Vagina (tissue), 2 donors: ENCODE measurements at regions not wholly inside any gene's neighbourhood (a gene's known extent, or its start where the extent isn't known, plus 50 kb on each side); places are given as distances from the start of the nearest gene placed in this dataset.

Source experiments
- DNase-seq, 2 donors: peaks; one replicate each; pipeline ENCODE4 v3.0.0-alpha.2; 2017; ENCODE audit errors: extremely low spot score in 2 of 2
- H3K27ac ChIP-seq: fragments of 200-600 bp; sonication (generic); one replicate; pipeline ENCODE4 v1.5.1; 2019
- H3K27me3 ChIP-seq: fragments of 200-600 bp; sonication (generic); one replicate; pipeline ENCODE4 v1.5.1; 2019
- H3K36me3 ChIP-seq, 2 donors: fragments of 200-600 bp; sonication (generic); one replicate each; pipeline ENCODE4 v1.5.1; 2017 to 2019
- H3K4me1 ChIP-seq: fragments of 200-600 bp; sonication (generic); one replicate; pipeline ENCODE4 v1.5.1; 2019
- H3K4me3 ChIP-seq, 2 donors: fragments of 200-600 bp; sonication (generic); 1 replicate in 1 of 2; 2 replicates in 1 of 2; pipeline ENCODE4 v1.5.1; 2016 to 2019
- H3K9me3 ChIP-seq: fragments of 200-600 bp; sonication (generic); one replicate; pipeline ENCODE4 v1.5.1; 2019
- POLR2A ChIP-seq, 2 donors: fragments of 450-650 bp; IDR thresholded peaks; one replicate each; pipeline ENCODE4 v1.6.1; 2017; ENCODE audit warnings: antibody characterized with exemption in 2 of 2, mild to moderate bottlenecking in 2 of 2, moderate library complexity in 2 of 2
- POLR2AphosphoS5 ChIP-seq, 2 donors: sonication (generic); formaldehyde crosslinking; IDR thresholded peaks; one replicate each; pipeline ENCODE4 v1.9.0; 2017; ENCODE audit warnings: antibody characterized with exemption in 2 of 2, mild to moderate bottlenecking in 2 of 2, low read depth in 1 of 2; ENCODE audit not compliant: insufficient read depth in 1 of 2
- intact Hi-C: fragments of 100-400 bp; cut with DNase I; formaldehyde crosslinking; loops from one replicate; pipeline ENCODE4 v1.15.1; 2023
- TF ChIP-seq, protein P1 (sequence below), 3 experiments: fragments of 450-650 bp in 2 of 3; fragments of 200-600 bp in 1 of 3; sonication (generic) in 1 of 3; IDR thresholded peaks; one replicate each; pipeline ENCODE4 v1.5.1; 2017 to 2019; ENCODE audit warnings: antibody characterized with exemption in 3 of 3, mild to moderate bottlenecking in 2 of 3, moderate library complexity in 2 of 3

GRCh38 chr11:39139581-39139980 lies 2319.9 kb downstream of the LRRC4C start:
- Histone ChIP-seq H3K36me3 (no peaks in the 10 kb centered on the region), H3K9me3 (no peaks in the 10 kb centered on the region), H3K27me3 (no peaks in the 10 kb centered on the region), H3K4me3 (no peak overlapping the region), H3K4me1 (no peaks in the 10 kb centered on the region), H3K27ac (no peak overlapping the region)
- no peak for DNase-seq
- no peak for TF ChIP-seq POLR2AphosphoS5 (IDR thresholded peaks at IDR 0.05; ENCODE audit: insufficient read depth in 1 of 2, low read depth in 1 of 2)
- TF ChIP-seq POLR2A (IDR thresholded peaks at IDR 0.05), result no peak
- intact Hi-C loops, result no loop called here

DNA sequence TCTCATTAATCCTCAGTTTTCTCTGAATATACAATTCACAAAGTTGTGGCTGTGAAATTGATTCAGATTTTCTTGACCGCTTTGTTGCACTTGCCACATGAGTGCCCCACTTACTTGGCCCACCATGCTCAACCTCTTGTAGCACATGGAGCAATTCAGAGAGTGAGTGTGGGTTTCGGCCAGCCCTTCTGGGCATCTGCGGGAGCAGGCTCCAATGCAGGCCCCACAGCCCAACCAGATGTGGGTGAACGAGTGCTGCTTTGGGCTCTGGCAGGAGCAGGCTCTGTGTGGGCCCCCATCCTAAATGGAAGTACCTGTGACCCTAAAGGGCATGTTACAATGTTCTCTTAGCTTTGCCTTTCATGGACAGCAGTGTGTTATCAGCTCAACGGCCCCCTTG lies 2338.6 kb downstream of the LRRC4C start:
- H3K4me1 ChIP-seq, result no peaks in the 10 kb centered on the region
- intact Hi-C loops, result no loop called here
- TF ChIP-seq, protein P1, sequence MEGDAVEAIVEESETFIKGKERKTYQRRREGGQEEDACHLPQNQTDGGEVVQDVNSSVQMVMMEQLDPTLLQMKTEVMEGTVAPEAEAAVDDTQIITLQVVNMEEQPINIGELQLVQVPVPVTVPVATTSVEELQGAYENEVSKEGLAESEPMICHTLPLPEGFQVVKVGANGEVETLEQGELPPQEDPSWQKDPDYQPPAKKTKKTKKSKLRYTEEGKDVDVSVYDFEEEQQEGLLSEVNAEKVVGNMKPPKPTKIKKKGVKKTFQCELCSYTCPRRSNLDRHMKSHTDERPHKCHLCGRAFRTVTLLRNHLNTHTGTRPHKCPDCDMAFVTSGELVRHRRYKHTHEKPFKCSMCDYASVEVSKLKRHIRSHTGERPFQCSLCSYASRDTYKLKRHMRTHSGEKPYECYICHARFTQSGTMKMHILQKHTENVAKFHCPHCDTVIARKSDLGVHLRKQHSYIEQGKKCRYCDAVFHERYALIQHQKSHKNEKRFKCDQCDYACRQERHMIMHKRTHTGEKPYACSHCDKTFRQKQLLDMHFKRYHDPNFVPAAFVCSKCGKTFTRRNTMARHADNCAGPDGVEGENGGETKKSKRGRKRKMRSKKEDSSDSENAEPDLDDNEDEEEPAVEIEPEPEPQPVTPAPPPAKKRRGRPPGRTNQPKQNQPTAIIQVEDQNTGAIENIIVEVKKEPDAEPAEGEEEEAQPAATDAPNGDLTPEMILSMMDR (IDR thresholded peaks at IDR 0.05), result no peak
- no peak for TF ChIP-seq POLR2A (IDR thresholded peaks at IDR 0.05)
- no peak for TF ChIP-seq POLR2AphosphoS5 (IDR thresholded peaks at IDR 0.05; ENCODE audit: insufficient read depth in 1 of 2, low read depth in 1 of 2)

DNA sequence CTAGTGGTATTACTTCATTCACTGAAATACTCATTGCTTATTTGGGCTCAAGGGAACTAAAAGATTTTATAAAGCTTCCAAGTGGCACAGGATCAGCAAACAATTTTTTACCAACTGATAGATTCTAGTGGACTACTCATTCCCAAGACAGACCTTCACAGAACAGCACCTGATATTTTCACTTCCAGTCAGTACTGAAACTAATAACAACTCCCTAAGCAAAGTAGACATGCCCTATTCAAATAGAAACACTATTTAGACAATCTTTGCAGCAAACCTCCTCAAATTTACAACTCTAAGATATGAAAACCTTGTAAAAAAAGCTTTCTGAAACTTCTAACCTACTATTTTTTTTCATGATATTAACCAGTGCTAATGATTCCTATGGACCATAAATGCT lies 2345.8 kb downstream of the LRRC4C start:
- TF ChIP-seq POLR2A (IDR thresholded peaks at IDR 0.05) (no peak), POLR2AphosphoS5 (IDR thresholded peaks at IDR 0.05; ENCODE audit: insufficient read depth in 1 of 2, low read depth in 1 of 2) (no peak)
- TF ChIP-seq, protein P1 (IDR thresholded peaks at IDR 0.05), result no peak
- Histone ChIP-seq H3K9me3 (no peaks in the 10 kb centered on the region), H3K4me3 (no peak overlapping the region), H3K27ac (no peak overlapping the region), H3K36me3 (no peaks in the 10 kb centered on the region), H3K27me3 (no peaks in the 10 kb centered on the region), H3K4me1 (no peaks in the 10 kb centered on the region)
- intact Hi-C loops, result no loop called here
- DNase-seq, result no peak

More for the DNA sequence above, 2338.6 kb downstream of the LRRC4C start:
- no peak overlapping the region for H3K4me3 ChIP-seq
- no peak for DNase-seq
- no peaks in the 10 kb centered on the region for H3K27me3 ChIP-seq
- no peaks in the 10 kb centered on the region for H3K36me3 ChIP-seq
- no peaks in the 10 kb centered on the region for H3K9me3 ChIP-seq
- H3K27ac ChIP-seq, result no peak overlapping the region

DNA sequence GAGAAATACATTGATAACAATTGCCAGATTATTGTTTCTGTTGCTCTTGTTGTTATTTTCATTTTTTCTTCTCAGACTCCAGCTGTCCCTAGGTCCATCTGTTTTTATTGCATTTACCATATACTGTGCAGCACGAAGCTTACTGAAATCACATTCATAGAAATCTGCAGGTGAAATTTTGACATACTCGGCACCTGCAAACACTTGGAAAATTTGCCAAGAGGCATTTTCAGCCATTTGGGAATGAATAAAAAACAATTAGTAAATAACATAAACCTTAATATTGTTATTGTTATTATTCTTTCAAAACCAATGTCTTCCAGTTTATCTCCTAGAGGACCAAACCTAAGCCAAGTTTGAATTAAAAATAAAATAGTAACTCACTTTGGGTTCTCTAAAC lies 2357.2 kb downstream of the LRRC4C start:
- H3K4me1 ChIP-seq, result no peaks in the 10 kb centered on the region
- intact Hi-C loops, result no loop called here
- no peaks in the 10 kb centered on the region for H3K27me3 ChIP-seq
- DNase-seq, result no peak
- no peaks in the 10 kb centered on the region for H3K9me3 ChIP-seq
- no peak overlapping the region for H3K4me3 ChIP-seq
- TF ChIP-seq, protein P1 (IDR thresholded peaks at IDR 0.05), result no peak
- TF ChIP-seq POLR2AphosphoS5 (IDR thresholded peaks at IDR 0.05; ENCODE audit: insufficient read depth in 1 of 2, low read depth in 1 of 2) (no peak), POLR2A (IDR thresholded peaks at IDR 0.05) (no peak)
- H3K36me3 ChIP-seq, result no peaks in the 10 kb centered on the region
- H3K27ac ChIP-seq, result no peak overlapping the region

DNA sequence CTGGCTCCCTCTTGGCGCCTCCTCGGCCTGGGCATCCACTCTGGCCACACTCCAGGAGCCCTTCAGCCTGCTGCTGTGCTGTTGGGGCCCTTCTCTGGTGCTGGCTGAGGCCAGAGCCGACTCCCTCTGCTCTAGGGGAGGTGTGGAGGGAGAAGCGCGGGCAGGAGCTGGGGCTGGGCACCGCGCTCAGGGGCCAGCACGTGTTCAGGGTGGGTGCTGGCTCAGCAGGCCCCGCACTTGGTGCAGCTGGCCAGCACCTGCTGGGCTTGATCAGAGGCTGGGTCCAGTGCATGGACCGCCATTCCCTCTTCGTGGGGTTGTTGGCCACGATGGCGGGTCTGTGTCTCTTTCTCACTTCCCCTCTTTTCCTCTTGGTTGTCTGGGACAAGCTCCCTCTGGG lies 2381.0 kb downstream of the LRRC4C start:
- no peaks in the 10 kb centered on the region for H3K4me1 ChIP-seq
- no peaks in the 10 kb centered on the region for H3K9me3 ChIP-seq
- intact Hi-C loops, result no loop called here
- no peak for DNase-seq
- no peaks in the 10 kb centered on the region for H3K27me3 ChIP-seq
- TF ChIP-seq, protein P1 (IDR thresholded peaks at IDR 0.05), result no peak
- no peak for TF ChIP-seq POLR2AphosphoS5 (IDR thresholded peaks at IDR 0.05; ENCODE audit: insufficient read depth in 1 of 2, low read depth in 1 of 2)
- no peak for TF ChIP-seq POLR2A (IDR thresholded peaks at IDR 0.05)
- no peak overlapping the region for H3K4me3 ChIP-seq
- H3K36me3 ChIP-seq, result no peaks in the 10 kb centered on the region
- no peak overlapping the region for H3K27ac ChIP-seq
